MV-4-11 (cell line): ENCODE measurements at regions not wholly inside any gene's neighbourhood (a gene's known extent, or its start where the extent isn't known, plus 50 kb on each side); places are given as distances from the start of the nearest gene placed in this dataset.
"Not testable (repeated sequence)": the region's sequence is repeated elsewhere in the genome, so short reads cannot be mapped to it uniquely, and the experiment has no call there.

Experiments used
- DNase-seq: peaks from one replicate; lab custom pipeline; 2025; lab: John Stamatoyannopoulos, UW

DNA sequence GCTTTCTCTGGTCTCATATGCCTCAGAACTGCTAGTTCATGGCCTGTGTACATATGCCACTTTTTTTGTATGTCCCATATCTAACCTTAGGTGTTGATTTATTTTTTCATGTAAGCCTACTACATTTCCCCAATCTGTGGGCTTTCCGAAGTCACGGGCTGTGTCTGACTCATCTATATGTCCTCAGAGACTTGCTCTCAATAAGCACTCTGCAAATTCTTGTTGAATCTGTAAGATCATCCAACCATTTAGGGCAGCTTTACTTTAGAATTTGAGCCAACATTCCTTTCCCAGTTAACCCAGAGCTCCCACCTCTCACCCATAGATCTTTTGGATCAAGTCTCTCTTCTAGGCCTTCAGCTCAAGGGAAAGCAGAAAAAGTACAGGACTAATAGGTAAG is 263.4 kb downstream of the SEC61B start:
- DNase-seq = no peak

DNA sequence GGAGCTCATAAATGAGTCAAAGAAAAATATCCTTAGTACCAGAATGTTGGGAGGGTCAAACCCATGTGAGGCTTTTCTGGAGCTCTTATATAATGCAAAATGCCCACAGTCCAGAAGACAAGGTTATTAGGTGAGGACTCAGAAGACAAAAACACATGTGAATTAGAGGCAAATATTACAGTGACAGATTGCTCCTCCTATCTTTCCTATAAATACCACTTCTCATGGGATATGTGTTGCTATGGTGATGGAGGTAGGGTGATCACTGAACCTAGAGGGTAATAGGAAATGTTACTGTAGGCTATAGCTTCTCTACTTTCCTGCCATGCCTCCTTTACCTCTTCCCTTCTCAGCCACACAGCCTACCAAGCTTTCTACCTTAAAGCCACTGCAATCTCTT is 264.6 kb downstream of the SEC61B start:
- no peak for DNase-seq

GRCh38 chr9:99488131-99489059 is 266.3 kb downstream of the SEC61B start:
- no peak for DNase-seq

GRCh38 chr9:99489060-99489413 is 267.0 kb downstream of the SEC61B start:
- peak; percentile 67 for DNase-seq

GRCh38 chr9:99490729-99491128 is 268.6 kb downstream of the SEC61B start:
- DNase-seq = no peak

DNA sequence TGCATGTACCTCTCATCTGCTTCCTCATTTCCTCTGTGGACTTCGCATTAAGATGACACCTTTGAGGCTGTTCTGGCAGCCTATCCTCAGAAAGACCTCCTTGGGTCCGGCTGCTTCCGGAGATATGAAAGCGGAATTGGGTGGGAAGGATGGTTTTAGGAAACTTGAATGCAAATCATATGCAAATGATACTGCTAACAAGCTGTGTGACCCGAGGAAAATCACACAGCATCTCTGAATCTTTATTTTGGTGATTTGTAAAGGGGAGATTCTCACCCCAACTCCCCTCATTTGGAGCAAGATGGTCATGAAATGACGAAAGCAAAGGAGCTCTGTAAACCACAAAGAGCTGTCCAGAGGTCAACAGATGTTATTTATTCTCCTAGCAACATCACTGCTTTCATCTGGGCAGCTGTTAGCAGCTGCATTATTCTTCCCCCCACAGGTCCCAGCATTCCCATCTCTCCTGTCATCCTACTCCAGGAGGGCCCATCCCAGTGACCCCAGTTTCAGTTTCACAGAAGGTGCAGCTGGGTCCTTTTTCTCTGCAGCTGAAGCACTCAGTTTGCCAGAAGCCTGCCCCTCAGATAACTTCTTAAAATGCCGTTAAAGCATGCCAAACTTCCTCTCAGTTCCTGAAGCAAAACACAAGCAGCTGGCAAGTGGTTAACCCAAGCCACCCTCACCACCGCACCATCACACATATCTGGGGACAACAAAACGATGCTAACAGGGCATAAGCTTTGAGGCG is 269.5 kb downstream of the SEC61B start:
- DNase-seq = peak; percentile 95

GRCh38 chr9:99497641-99498040 is 275.6 kb downstream of the SEC61B start:
- no peak for DNase-seq

DNA sequence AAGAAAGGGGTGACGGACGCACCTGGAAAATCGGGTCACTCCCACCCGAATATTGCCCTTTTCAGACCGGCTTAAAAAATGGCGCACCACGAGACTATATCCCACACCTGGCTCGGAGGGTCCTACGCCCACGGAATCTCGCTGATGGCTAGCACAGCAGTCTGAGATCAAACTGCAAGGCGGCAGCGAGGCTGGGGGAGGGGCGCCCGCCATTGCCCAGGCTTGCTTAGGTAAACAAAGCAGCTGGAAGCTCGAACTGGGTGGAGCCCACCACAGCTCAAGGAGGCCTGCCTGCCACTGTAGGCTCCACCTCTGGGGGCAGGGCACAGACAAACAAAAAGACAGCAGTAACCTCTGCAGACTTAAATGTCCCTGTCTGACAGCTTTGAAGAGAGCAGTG is 276.9 kb downstream of the SEC61B start:
- DNase-seq = not testable (repeated sequence)

DNA sequence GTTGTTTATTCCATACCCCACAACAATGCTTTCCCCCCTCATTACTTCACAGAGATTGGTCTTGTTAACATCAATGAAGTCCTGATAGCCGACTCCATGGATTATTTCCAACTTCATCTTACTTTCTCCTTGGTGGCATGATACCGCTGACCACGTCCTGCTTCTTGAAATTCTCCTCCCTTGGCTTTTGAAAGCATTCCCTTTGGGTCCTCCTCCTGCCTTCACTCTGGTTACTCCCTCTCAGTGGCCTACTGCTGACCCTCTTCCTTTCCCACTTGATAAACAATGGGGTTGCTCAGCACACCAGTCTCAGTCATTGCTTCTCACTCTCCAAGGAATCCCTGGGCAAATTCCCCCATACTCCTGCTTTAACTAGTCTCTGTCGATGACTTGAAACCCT is 283.9 kb downstream of the SEC61B start:
- no peak for DNase-seq

DNA sequence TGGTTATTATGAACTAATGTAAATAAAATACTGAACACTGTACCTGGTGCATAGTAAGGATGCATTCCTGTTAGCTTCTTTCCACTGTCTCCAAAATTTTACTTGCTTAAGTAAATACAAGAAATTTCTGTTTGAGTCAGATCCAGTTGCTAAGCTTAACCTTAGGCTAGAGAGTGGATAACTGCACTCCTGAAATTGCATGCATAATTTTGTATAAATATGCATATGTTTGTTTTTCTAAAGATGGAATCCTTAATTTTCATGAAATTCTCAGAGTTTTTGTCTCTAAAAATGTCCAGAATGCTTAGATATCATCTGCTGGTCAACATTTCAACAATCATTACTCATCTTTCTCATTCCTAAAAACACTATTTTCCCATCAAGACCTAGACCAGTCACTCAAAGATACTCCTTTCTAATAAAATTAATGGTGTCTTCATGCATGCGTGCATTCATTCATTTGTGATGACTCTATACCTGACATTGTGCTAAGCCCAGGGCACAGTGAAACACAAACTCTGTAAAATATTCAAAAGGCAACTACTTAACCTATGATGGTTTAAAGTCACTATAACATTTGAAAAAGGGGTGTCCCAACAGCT is 284.8 kb downstream of the SEC61B start:
- DNase-seq = no peak

- no peak for DNase-seq
Measured at GRCh38 chr9:99509065-99509745, 287.1 kb downstream of the SEC61B start.

DNA sequence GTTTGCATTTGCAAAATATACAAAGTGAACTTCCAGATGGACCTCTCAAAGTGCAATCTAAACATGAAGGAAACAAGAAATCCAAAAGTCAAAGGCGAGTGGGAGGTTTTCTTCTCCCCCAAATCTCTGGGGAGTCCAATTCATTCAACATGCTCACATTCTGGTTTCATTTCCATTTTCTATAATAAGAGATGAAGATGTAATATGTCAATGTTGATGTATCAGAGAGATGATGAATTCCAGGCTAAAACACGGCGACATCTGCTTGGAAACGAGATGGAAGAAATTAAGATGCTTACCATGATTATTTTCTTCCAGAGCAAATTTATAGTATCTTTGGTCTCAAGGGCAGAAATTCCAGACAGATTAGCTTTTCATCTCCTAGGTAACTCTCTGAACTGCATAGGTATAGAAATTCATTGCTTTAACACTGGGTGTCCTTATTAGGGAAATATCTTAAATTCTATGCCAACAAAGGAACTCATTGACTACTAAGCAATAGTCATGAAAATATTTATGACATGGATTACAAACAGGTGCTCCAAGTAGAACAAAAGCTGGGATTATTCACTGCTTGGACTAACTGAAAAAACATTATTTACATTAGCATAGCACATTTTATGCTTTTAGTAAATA is 287.9 kb downstream of the SEC61B start:
- DNase-seq = no peak

DNA sequence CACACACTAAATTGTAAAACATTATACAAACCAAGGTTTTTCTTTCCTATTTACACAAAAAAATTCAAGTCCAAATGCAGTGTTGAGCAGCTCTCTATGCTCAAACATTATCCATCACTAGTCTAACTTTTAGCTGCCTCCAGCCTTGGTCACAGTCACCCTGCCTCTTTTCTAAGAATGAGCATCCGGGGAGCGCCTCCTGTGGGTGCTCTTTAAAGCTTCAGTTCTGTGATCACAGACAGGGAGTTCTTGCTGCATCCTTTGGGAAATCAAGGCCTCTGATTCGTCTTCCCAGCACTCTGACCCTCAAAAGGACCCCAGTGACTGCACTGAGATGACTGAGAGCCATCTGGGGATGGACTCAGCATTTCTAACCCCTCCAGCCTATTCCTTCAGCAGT is 289.6 kb downstream of the SEC61B start:
- DNase-seq = no peak

DNA sequence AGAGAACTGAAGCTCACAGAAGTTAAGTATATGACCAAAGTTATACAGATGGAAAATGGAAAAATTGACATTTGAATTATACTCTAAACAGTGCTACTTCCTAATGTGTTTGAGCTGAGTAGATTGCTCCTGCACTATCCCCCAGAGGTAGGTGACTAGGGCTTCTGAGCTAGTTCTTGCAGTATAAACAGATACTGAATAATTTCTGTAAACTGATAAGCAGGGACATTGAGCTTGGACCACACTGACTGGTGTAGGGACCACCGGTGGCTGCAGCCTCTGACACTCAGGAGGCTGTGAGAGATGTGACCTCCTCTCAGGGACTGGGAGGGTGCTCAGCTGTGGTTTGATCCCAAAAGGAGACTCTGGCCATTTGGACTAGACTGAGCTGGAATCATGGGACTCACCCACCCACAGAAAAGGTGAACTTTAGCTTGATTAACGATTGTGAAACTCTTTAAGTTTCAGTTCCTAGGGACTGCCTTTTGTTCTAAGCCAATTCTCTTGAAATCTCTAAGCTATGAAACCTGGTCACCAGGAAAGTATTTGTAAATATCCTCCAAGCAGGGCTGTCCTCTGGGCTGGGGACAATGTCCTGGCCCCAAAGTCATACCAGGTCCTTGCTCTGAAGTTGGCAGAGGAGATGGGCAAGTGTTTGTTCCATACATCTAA is 291.5 kb downstream of the SEC61B start:
- peak; percentile 59 for DNase-seq

- peak; percentile 61 for DNase-seq
Measured at GRCh38 chr9:99515093-99515492, 293.0 kb downstream of the SEC61B start.

- peak; percentile 40 for DNase-seq
Measured at GRCh38 chr9:99515895-99516656, 294.0 kb downstream of the SEC61B start.

DNA sequence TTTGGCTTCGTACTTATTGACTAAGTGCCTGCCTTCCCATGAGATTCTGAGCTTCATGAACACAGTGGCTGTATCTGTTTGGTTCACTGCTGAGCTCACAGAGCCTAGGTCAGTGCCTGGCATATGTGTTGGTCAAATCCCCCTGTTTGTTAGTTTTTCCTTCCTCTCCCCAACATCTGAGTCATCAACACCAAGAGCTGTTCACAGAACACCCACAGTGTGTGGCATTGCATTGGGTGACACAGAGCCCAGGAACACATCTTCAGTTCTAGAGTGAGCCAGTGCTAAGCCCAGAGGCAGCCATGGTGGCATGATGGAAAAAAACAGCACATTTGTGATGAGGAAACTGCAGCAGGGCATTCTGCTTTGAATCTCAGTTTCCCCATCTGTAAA is 294.6 kb downstream of the SEC61B start:
- DNase-seq = peak; percentile 30

DNA sequence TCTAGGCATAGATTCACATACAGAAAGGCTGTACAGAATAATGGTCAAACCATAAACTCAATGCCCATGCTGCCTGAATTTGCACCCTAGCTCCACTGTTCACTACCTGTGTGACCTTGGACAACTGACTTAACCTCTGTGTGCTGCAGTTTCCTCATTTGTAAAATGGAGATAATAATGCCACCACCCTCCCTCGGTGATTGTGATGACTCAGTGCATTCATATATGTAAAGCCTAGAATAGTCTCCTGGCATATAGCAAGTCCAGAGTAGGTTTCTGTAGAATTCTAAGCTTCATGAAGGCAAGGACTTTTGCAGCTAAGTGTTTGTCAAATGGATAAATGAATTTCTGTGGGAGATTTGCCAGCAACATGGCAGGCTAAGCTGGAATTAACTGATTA is 297.8 kb upstream of the NR4A3 start:
- no peak for DNase-seq

DNA sequence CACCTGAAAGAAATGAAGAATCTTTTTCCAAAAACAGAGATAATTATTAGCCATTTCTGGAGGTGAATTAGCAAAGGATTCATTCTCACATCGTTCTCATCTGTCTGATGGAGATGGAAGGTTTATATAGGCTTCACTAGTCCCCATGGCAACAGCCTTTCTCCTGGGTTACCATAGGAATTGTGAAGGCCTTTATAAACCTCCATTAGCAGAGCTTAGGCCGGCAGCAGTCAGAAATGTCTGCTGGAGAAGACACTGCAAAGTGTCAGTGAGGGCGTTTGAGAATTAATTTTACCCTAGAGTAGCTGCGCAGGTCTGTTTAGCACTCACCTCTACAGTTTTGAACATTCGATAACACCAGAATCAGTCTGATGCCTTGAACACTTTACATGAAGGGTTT is 290.4 kb upstream of the NR4A3 start:
- DNase-seq = no peak

DNA sequence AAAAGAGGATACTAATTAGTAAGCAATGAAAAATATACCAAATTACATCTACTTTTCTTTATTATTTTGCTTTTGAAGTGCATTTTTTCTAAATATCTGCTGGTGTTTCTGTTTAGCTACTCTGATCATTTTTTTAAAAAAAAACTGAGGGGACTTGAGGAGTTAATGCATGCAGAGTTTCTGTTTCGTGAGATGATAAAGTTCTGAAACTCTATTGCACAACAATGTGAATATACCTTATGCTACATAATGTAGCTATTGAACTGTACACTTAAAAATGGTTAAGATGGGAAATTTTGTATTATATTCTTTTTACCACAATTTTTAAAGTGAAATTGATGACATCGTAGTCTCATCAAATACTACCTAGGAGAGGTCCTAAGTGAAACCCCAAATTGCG is 288.3 kb upstream of the NR4A3 start:
- DNase-seq = peak; percentile 8

DNA sequence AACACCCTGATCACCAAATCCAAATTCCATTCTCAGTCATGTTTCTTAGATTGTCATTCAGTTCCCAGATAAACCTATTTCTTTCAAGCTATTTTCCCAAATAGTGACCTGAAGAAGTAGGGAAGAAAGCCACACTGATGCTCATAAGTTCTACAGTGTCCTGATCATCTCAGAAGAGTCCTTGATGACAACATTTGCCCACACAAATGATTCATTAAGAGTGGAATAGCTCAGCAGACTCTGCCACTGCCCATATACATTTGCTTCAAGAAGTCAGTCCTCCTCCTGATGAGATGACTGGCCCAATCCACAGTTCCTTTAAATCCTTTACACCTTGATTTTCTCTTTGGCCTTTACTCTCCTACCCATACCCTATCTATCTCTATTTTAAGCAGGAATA is 283.7 kb upstream of the NR4A3 start:
- DNase-seq = no peak
